Neuronal stem cell (in vitro differentiated cells): ENCODE measurements at regions not wholly inside any gene's neighbourhood (a gene's known extent, or its start where the extent isn't known, plus 50 kb on each side); places are given as distances from the start of the nearest gene placed in this dataset.

Experiments used
- DNase-seq: peaks from one replicate; pipeline ENCODE4 v3.0.0-alpha.2; 2013; ENCODE audit warnings: low spot score
- H2AFZ ChIP-seq: one replicate; pipeline ENCODE4 v1.6.1; 2013; ENCODE audit warnings: mild to moderate bottlenecking, low read length, inconsistent platforms
- H2AK5ac ChIP-seq: 2 replicates; pipeline ENCODE4 v1.6.1; 2013; ENCODE audit warnings: low read depth, mild to moderate bottlenecking, inconsistent platforms, low read length, moderate library complexity, mixed read lengths
- H2BK120ac ChIP-seq: 2 replicates; pipeline ENCODE4 v1.6.1; 2013; ENCODE audit warnings: low read depth, mild to moderate bottlenecking, inconsistent platforms, low read length, moderate library complexity, mixed read lengths
- H2BK12ac ChIP-seq: one replicate; pipeline ENCODE4 v1.6.1; 2013; ENCODE audit warnings: low read length, inconsistent platforms
- H2BK15ac ChIP-seq: 2 replicates; pipeline ENCODE4 v1.6.1; 2013; ENCODE audit warnings: mild to moderate bottlenecking, low read length, inconsistent platforms, mixed read lengths
- H2BK5ac ChIP-seq: one replicate; pipeline ENCODE4 v1.6.1; 2013; ENCODE audit warnings: inconsistent platforms, mild to moderate bottlenecking, low read length, moderate library complexity
- H3K14ac ChIP-seq: one replicate; pipeline ENCODE4 v1.6.1; 2013; ENCODE audit warnings: low read length, inconsistent platforms
- H3K18ac ChIP-seq: 2 replicates; pipeline ENCODE4 v1.6.1; 2013; ENCODE audit warnings: low read length, inconsistent platforms
- H3K23ac ChIP-seq: 2 replicates; pipeline ENCODE4 v1.6.1; 2013; ENCODE audit warnings: low read depth, mild to moderate bottlenecking, mixed read lengths, low read length, inconsistent platforms; ENCODE audit not compliant: poor library complexity
- H3K27ac ChIP-seq: replicated peaks from 3 replicates; pipeline ENCODE4 v1.5.1; 2013; ENCODE audit warnings: low read length, inconsistent platforms
- H3K27me3 ChIP-seq, 3 experiments: 2 replicates each; pipeline ENCODE4 v1.6.1; 2013; ENCODE audit warnings: low read length in 3 of 3, mild to moderate bottlenecking in 2 of 3, inconsistent platforms in 1 of 3, low read depth in 1 of 3, mixed read lengths in 1 of 3, moderate library complexity in 1 of 3; ENCODE audit not compliant: control insufficient read depth in 3 of 3, insufficient read depth in 3 of 3
- H3K36me3 ChIP-seq, 2 donors: replicated peaks in 1 of 2; 2 replicates each; pipeline ENCODE4 v1.6.1; 2013; ENCODE audit warnings: low read length in 2 of 2; ENCODE audit not compliant: control insufficient read depth in 2 of 2, insufficient read depth in 2 of 2
- H3K4ac ChIP-seq: 2 replicates; pipeline ENCODE4 v1.6.1; 2013; ENCODE audit warnings: inconsistent platforms, mild to moderate bottlenecking, low read length, moderate library complexity
- H3K4me1 ChIP-seq, 2 donors: 1 replicate in 1 of 2; 2 replicates in 1 of 2; pipeline ENCODE4 v1.6.1; 2013; ENCODE audit warnings: low read length in 2 of 2, low read depth in 1 of 2; ENCODE audit not compliant: control insufficient read depth in 2 of 2, insufficient read depth in 1 of 2
- H3K4me2 ChIP-seq: one replicate; pipeline ENCODE4 v1.6.1; 2013; ENCODE audit warnings: mild to moderate bottlenecking, low read length, inconsistent platforms; ENCODE audit not compliant: insufficient read depth, poor library complexity, severe bottlenecking
- H3K4me3 ChIP-seq, 2 donors: 2 replicates each; pipeline ENCODE4 v1.5.1; 2013; ENCODE audit warnings: low read length in 2 of 2, mild to moderate bottlenecking in 2 of 2, inconsistent platforms in 1 of 2, moderate library complexity in 1 of 2
- H3K79me1 ChIP-seq: one replicate; pipeline ENCODE4 v1.6.1; 2013; ENCODE audit warnings: low read depth, mild to moderate bottlenecking, inconsistent platforms, low read length, moderate library complexity
- H3K9ac ChIP-seq: one replicate; pipeline ENCODE4 v1.6.1; 2013; ENCODE audit warnings: mild to moderate bottlenecking, low read depth, low read length, inconsistent platforms; ENCODE audit not compliant: poor library complexity
- H3K9me3 ChIP-seq, 2 donors: replicated peaks in 1 of 2; 2 replicates each; pipeline versions ENCODE3 to v1.6.1; 2013; ENCODE audit warnings: low read length in 2 of 2, mild to moderate bottlenecking in 2 of 2, inconsistent platforms in 1 of 2, low read depth in 1 of 2, mixed read lengths in 1 of 2, moderate library complexity in 1 of 2; ENCODE audit not compliant: control insufficient read depth in 2 of 2, insufficient read depth in 1 of 2
- H4K8ac ChIP-seq: one replicate; pipeline ENCODE4 v1.6.1; 2013; ENCODE audit warnings: low read depth, mild to moderate bottlenecking, inconsistent platforms, low read length, moderate library complexity
- H4K91ac ChIP-seq: one replicate; pipeline ENCODE4 v1.6.1; 2013; ENCODE audit warnings: low read length, low read depth, mild to moderate bottlenecking, inconsistent platforms; ENCODE audit not compliant: poor library complexity
- WGBS, 2 donors: extraction: QIAGEN DNeasy Blood & Tissue Kit; methylation state at CpG; one replicate each; pipeline ENCODE4 v1.1.7; 2013; ENCODE audit warnings: missing lambda C conversion rate in 2 of 2, mixed read lengths in 1 of 2; ENCODE audit not compliant: insufficient read length in 2 of 2, insufficient replicate concordance in 1 of 2; ENCODE audit errors: extremely low coverage in 2 of 2; 5-methylcytosine and 5-hydroxymethylcytosine counted together

DNA sequence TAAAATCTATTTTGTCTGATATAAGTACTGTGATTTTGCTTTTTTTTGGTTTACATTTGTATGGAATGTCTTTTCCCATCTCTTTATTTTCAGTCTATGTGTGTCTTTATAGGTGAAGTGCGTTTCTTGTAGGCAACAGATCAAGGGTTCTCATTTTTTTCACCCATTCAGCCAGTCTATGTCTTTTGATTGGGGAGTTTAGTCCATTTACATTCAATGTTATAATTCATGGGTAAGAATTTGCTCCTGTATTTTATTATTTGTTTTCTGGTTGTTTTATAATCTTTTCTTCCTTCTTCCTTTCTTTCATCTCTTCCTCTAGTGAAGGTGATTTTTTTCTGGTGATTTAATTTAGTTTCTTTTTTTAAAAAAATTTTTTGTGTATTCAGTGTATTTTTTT lies 104.8 kb upstream of the TMEM229A start:
- no peak overlapping the region for H3K9ac ChIP-seq
- H3K4me3 ChIP-seq = no peak overlapping the region
- no peak overlapping the region for H2BK15ac ChIP-seq
- no peak overlapping the region for H2AFZ ChIP-seq
- no peaks in the 10 kb centered on the region for H3K36me3 ChIP-seq
- H3K23ac ChIP-seq = no peak overlapping the region
- H3K9me3 ChIP-seq = no peaks in the 10 kb centered on the region
- no peaks in the 10 kb centered on the region for H3K27me3 ChIP-seq
- no peaks in the 10 kb centered on the region for H3K79me1 ChIP-seq
- no peak overlapping the region for H2AK5ac ChIP-seq
- no peak overlapping the region for H3K14ac ChIP-seq
- H3K4ac ChIP-seq = no peak overlapping the region
- no peak overlapping the region for H4K91ac ChIP-seq
- no peak overlapping the region for H4K8ac ChIP-seq
- H2BK5ac ChIP-seq = no peak overlapping the region
- no peak overlapping the region for H3K27ac ChIP-seq
- DNase-seq = no peak
- H2BK12ac ChIP-seq = no peak overlapping the region
- no peak overlapping the region for H3K18ac ChIP-seq
- no CpG with 5 or more reads among the region's 1 CpG for WGBS, 2 donors
- no peak overlapping the region for H3K4me2 ChIP-seq
- H2BK120ac ChIP-seq = no peak overlapping the region
- H3K4me1 ChIP-seq = no peaks in the 10 kb centered on the region

DNA sequence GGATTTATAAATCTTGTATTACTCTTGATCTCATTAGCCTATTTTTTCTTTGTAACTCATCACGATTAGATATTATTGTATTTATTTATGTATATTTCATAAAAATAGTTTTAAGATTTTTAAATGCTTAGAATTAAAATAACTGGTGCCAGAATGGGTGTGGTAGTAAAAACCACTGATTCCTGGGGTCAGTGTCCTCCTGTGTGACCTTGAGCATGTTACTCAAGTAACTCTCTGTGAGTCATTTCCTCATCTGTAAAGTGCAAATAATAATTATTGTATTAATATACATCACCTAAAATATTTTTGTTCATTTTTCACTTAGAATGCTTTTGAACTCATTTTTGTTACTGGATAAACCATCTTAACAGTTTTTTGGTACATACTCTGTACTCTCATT lies 91.3 kb upstream of the TMEM229A start:
- Histone ChIP-seq H3K4me3 (no peak overlapping the region), H4K8ac (no peak overlapping the region), H3K27me3 (no peaks in the 10 kb centered on the region), H3K18ac (no peak overlapping the region), H3K79me1 (no peaks in the 10 kb centered on the region), H3K9me3 (no peaks in the 10 kb centered on the region), H3K23ac (no peak overlapping the region), H2BK15ac (no peak overlapping the region), H3K4me2 (no peak overlapping the region), H2BK120ac (no peak overlapping the region), H3K4ac (no peak overlapping the region), H2BK12ac (no peak overlapping the region), H3K27ac (no peak overlapping the region), H4K91ac (no peak overlapping the region), H2AFZ (no peak overlapping the region), H3K14ac (no peak overlapping the region), H2AK5ac (no peak overlapping the region), H2BK5ac (no peak overlapping the region), H3K4me1 (no peaks in the 10 kb centered on the region), H3K36me3 (no peaks in the 10 kb centered on the region), H3K9ac (no peak overlapping the region)
- WGBS, 2 donors = no CpG with 5 or more reads among the region's 1 CpG
- DNase-seq = no peak

DNA sequence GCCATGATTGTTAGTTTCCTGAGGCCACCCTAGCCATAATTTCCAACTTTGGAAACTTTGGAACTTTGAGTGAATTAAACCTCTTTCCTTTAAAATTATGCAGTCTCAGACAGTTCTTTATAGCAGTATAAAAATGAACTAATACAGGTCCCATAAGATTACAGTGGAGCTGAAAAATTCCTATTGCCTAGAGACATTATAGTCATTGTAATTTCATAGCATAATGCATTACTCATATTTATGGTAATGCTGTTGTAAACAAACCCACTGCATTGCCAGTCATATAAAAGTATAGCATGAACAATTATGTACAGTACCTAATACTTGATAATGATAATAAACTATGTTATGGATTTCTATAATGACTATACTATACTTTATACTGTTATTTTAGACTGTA lies 88.0 kb upstream of the TMEM229A start:
- Histone ChIP-seq H2BK15ac (no peak overlapping the region), H3K9me3 (no peaks in the 10 kb centered on the region), H2BK120ac (no peak overlapping the region), H3K79me1 (no peaks in the 10 kb centered on the region), H3K4me3 (no peak overlapping the region), H2AFZ (no peak overlapping the region), H3K4ac (no peak overlapping the region), H2BK5ac (no peak overlapping the region), H3K14ac (no peak overlapping the region), H3K4me2 (no peak overlapping the region), H3K36me3 (no peaks in the 10 kb centered on the region), H3K4me1 (no peaks in the 10 kb centered on the region), H3K27ac (no peak overlapping the region), H3K27me3 (no peaks in the 10 kb centered on the region), H2AK5ac (no peak overlapping the region), H4K8ac (no peak overlapping the region), H3K9ac (no peak overlapping the region), H2BK12ac (no peak overlapping the region), H4K91ac (no peak overlapping the region), H3K23ac (no peak overlapping the region), H3K18ac (no peak overlapping the region)
- no peak for DNase-seq

GRCh38 chr7:124113045-124113444 lies 80.2 kb upstream of the TMEM229A start:
- Histone ChIP-seq H2BK120ac (no peak overlapping the region), H3K36me3 (no peaks in the 10 kb centered on the region), H3K9me3 (no peaks in the 10 kb centered on the region), H3K4me3 (no peak overlapping the region), H2BK15ac (no peak overlapping the region), H3K4me1 (no peaks in the 10 kb centered on the region), H2AK5ac (no peak overlapping the region), H3K14ac (no peak overlapping the region), H3K4me2 (no peak overlapping the region), H3K27ac (no peak overlapping the region), H3K79me1 (no peaks in the 10 kb centered on the region), H3K27me3 (no peaks in the 10 kb centered on the region), H2AFZ (peak overlapping the region; percentile 6), H4K8ac (no peak overlapping the region), H3K23ac (no peak overlapping the region), H4K91ac (no peak overlapping the region), H3K4ac (no peak overlapping the region), H2BK12ac (no peak overlapping the region), H2BK5ac (no peak overlapping the region), H3K9ac (no peak overlapping the region), H3K18ac (no peak overlapping the region)
- WGBS, 2 donors = no CpG with 5 or more reads among the region's 1 CpG
- DNase-seq = no peak
